Left lung (tissue), 4 donors: ENCODE measurements at regions not wholly inside any gene's neighbourhood (a gene's known extent, or its start where the extent isn't known, plus 50 kb on each side); places are given as distances from the start of the nearest gene placed in this dataset.

ENCODE experiments used
- ATAC-seq: fragments of 200-7000 bp; cut with Tn5 transposase; one replicate; pipeline ENCODE4 v1.9.1; 2020; ENCODE audit warnings: moderate library complexity
- DNase-seq, 4 donors: peaks; one replicate each; pipeline ENCODE4 v3.0.0-alpha.2; 2013 to 2020
- H3K27ac ChIP-seq, 2 donors: fragments of 200-600 bp; sonication (generic) in 1 of 2; one replicate each; pipeline versions ENCODE4 v1.5.0 to v1.8.0; 2020 to 2021
- H3K27me3 ChIP-seq, 2 donors: fragments of 200-600 bp; sonication (generic) in 1 of 2; one replicate each; pipeline versions ENCODE4 v1.5.0 to v1.8.0; 2020 to 2021
- H3K36me3 ChIP-seq, 2 donors: fragments of 200-600 bp; sonication (generic) in 1 of 2; one replicate each; pipeline versions ENCODE4 v1.5.0 to v1.8.0; 2020 to 2021
- H3K4me1 ChIP-seq, 2 donors: fragments of 200-600 bp; one replicate each; pipeline ENCODE4 v1.8.0; 2021
- H3K4me3 ChIP-seq, 2 donors: fragments of 200-600 bp; sonication (generic) in 1 of 2; one replicate each; pipeline versions ENCODE4 v1.5.0 to v1.8.0; 2020 to 2021; ENCODE audit warnings: mild to moderate bottlenecking in 1 of 2
- H3K9me3 ChIP-seq, 2 donors: fragments of 200-600 bp; sonication (generic) in 1 of 2; one replicate each; pipeline versions ENCODE4 v1.5.0 to v1.8.0; 2020 to 2021
- intact Hi-C, 2 donors: fragments of 100-400 bp; cut with DNase I; formaldehyde crosslinking; loops; one replicate each; pipeline versions ENCODE4 v1.11.2 to v1.14.2; 2022
- TF ChIP-seq, protein P1 (sequence below), 2 donors: fragments of 200-600 bp; sonication (generic) in 1 of 2; IDR thresholded peaks; one replicate each; pipeline versions ENCODE4 v1.5.0 to v1.8.0; 2021; ENCODE audit warnings: antibody characterized with exemption in 2 of 2
- donor health status: DM: no; HTN: yes; CAD: no.
- donor health status: DM: no; HTN: no; CAD: no.

DNA sequence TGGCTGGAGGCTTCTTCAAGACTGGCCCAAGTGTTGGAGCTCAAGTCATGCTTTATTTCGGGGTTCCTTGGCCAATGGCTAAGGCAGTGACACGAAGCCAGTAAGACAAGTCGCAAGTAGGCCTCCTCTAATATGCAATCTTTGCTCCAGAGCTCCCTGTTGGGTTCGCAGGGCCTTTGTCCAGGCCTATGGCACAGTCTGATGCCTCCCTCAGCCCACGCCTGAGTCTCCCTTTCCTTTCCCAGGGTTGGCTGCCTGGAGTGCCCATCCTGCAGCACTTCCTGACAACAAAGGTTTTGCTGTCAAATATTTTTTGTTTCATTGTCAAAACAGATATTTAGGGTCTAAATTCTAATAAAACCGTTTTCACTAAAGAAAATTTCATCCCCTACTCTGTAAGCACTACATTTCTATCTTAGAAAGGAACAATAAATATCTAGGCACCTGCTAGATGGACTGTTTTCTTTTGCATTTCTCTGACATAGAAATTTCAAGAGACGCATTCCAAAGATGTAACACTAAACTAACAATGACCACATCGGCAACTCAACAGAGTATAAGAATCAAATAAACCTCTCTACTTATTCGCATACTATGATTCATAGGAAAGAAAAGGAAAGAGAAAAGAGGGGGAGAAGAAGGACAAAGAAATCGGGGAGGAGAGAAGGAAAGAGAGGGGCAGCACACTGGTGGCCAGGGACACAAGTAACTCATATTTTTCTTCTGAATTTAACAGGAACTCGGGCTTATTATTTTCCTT lies 393.1 kb upstream of the ATP11B start:
- Histone ChIP-seq H3K9me3 (no peaks in the 10 kb centered on the region), H3K4me3 (no peak overlapping the region), H3K36me3 (no peaks in the 10 kb centered on the region), H3K4me1 (no peaks in the 10 kb centered on the region), H3K27me3 (no peaks in the 10 kb centered on the region), H3K27ac (no peak overlapping the region)
- no peak for DNase-seq
- intact Hi-C loops: no loop called here
- no peak for ATAC-seq
- TF ChIP-seq, protein P1, sequence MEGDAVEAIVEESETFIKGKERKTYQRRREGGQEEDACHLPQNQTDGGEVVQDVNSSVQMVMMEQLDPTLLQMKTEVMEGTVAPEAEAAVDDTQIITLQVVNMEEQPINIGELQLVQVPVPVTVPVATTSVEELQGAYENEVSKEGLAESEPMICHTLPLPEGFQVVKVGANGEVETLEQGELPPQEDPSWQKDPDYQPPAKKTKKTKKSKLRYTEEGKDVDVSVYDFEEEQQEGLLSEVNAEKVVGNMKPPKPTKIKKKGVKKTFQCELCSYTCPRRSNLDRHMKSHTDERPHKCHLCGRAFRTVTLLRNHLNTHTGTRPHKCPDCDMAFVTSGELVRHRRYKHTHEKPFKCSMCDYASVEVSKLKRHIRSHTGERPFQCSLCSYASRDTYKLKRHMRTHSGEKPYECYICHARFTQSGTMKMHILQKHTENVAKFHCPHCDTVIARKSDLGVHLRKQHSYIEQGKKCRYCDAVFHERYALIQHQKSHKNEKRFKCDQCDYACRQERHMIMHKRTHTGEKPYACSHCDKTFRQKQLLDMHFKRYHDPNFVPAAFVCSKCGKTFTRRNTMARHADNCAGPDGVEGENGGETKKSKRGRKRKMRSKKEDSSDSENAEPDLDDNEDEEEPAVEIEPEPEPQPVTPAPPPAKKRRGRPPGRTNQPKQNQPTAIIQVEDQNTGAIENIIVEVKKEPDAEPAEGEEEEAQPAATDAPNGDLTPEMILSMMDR (IDR thresholded peaks at IDR 0.05): no peak

DNA sequence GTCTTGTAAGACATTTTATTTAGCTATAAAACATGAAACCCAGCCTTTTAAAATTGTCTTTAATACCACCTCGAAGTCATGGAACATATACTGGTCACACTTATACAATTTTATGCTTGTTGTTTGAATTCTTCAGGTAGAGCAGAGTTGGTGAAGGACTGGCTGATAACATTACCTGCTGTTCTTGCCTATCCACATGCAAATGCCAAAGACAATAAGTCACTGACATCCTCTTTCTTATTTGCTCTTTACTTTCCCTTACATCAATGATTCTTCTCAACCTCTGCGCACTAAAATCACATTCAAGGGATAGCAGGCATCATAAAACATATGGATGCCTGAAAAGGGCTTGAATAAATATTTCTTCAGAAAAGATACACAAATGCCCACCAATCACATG lies 392.5 kb upstream of the ATP11B start:
- Histone ChIP-seq H3K4me1 (no peaks in the 10 kb centered on the region), H3K4me3 (no peak overlapping the region), H3K27ac (no peak overlapping the region), H3K27me3 (no peaks in the 10 kb centered on the region), H3K36me3 (no peaks in the 10 kb centered on the region), H3K9me3 (no peaks in the 10 kb centered on the region)
- TF ChIP-seq, protein P1 (IDR thresholded peaks at IDR 0.05): no peak
- DNase-seq: no peak
- intact Hi-C loops: no loop called here
- no peak for ATAC-seq

DNA sequence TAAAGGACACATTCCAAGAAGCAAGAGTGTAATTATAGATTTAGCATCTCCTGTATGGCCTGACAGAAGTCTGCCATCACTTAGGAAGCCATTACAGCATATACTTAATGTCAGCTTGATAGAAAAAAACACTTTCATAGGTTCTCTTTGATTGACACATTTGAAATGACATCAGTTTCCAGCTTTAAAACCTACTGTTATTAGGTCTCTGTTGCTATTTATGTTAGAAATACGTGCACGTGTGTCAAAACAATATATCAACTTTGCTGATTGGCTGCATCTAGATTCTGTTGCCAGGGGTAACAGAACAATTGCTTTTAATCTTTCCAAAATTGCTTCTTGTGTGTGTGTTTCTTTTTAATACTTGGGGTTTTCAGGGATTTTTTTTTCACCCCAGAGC lies 389.3 kb upstream of the ATP11B start:
- no peak overlapping the region for H3K27ac ChIP-seq
- ATAC-seq (no peak), DNase-seq (no peak)
- no peaks in the 10 kb centered on the region for H3K27me3 ChIP-seq
- no peak overlapping the region for H3K4me3 ChIP-seq
- intact Hi-C loops: no loop called here
- no peaks in the 10 kb centered on the region for H3K4me1 ChIP-seq
- H3K9me3 ChIP-seq: no peaks in the 10 kb centered on the region
- TF ChIP-seq, protein P1 (IDR thresholded peaks at IDR 0.05): no peak
- H3K36me3 ChIP-seq: no peaks in the 10 kb centered on the region

DNA sequence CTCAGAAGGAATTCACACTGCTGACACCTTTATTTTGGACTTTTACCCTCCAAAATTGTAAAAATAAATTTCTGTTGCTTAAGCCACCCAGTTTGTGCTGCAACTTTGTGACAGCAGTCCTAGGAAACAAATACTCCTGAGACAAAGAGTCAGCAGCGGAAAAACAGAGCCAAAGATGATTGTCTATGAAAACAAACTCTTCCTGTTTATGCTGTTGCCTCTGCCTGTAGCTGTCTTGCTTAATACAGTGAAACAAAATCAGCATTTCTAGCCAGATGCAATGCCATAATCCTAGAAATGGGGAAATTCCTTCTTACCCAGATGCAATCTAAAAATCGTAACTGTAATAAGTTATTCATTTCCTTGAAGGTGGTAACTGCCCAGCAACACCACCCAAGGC lies 387.5 kb upstream of the ATP11B start:
- Histone ChIP-seq H3K9me3 (no peaks in the 10 kb centered on the region), H3K27ac (no peak overlapping the region), H3K36me3 (no peaks in the 10 kb centered on the region), H3K4me3 (no peak overlapping the region), H3K27me3 (no peaks in the 10 kb centered on the region), H3K4me1 (no peaks in the 10 kb centered on the region)
- TF ChIP-seq, protein P1 (IDR thresholded peaks at IDR 0.05): no peak
- intact Hi-C loops: no loop called here
- DNase-seq (peak in 1 of 4 donors; percentile 40), ATAC-seq (no peak)

DNA sequence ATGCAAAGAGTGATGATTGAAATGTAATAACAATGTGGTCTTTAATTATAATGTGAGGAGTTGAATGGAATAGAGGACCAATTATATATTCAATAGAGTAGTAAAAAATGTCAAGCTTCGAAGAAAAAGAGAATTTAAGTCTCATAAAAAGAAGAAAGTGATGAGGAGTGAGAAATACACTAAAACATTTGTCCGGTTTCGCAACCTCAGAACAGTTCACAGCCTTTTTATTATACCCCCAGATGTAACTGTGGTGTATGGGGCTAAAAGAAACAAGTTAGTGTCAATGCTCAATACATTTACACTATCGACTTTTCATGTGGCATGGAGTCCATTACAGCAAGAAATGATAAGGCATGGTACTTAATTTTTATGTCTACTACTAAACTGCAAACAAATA lies 386.5 kb upstream of the ATP11B start:
- peak in 2 of 4 donors; percentile 36 to 40 for DNase-seq
- TF ChIP-seq, protein P1 (IDR thresholded peaks at IDR 0.05): no peak

More for the DNA sequence above, 386.5 kb upstream of the ATP11B start:
- Histone ChIP-seq H3K27me3 (no peaks in the 10 kb centered on the region), H3K9me3 (no peaks in the 10 kb centered on the region), H3K4me1 (no peaks in the 10 kb centered on the region), H3K4me3 (no peak overlapping the region), H3K27ac (no peak overlapping the region), H3K36me3 (no peaks in the 10 kb centered on the region)
- ATAC-seq: no peak
- intact Hi-C loops: no loop called here
